Mammary epithelial cell (primary cell): ENCODE measurements at regions not wholly inside any gene's neighbourhood (a gene's known extent, or its start where the extent isn't known, plus 50 kb on each side); places are given as distances from the start of the nearest gene placed in this dataset.

Source experiments
- EZH2 ChIP-seq: IDR thresholded peaks from 2 replicates; pipeline ENCODE4 v1.6.1; 2012; ENCODE audit warnings: low read length, inconsistent platforms, borderline replicate concordance
- TF ChIP-seq, protein P1 (sequence below), 2 donors: IDR thresholded peaks in 1 of 2; conservative IDR thresholded peaks in 1 of 2; 2 replicates each; pipeline ENCODE4 v1.5.1; 2011 to 2012; ENCODE audit warnings: inconsistent platforms in 2 of 2, low read length in 2 of 2, mild to moderate bottlenecking in 2 of 2, control low read depth in 1 of 2, low read depth in 1 of 2; ENCODE audit not compliant: insufficient read depth in 1 of 2; ENCODE audit errors: extremely low read depth in 1 of 2

DNA sequence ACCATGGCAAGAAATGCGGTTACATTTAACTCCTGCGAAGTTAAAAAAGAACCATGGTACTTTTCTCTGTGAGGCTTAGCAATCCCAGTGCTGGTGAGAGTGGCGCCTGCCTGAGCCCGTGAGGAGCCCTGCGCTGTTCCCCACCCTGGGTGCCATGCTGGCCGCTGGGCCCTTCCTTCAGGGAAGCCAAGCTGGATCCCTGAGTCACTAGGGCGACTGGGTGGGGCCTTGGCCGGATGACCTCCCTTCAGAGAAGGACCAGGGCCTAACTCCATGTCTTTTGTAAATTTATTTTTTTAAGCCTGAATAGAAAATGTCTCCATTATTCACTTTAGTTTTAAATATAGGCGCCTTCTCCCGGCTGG, 209.1 kb downstream of the ERMARD start:
- TF ChIP-seq EZH2: no peak
- TF ChIP-seq, protein P1, sequence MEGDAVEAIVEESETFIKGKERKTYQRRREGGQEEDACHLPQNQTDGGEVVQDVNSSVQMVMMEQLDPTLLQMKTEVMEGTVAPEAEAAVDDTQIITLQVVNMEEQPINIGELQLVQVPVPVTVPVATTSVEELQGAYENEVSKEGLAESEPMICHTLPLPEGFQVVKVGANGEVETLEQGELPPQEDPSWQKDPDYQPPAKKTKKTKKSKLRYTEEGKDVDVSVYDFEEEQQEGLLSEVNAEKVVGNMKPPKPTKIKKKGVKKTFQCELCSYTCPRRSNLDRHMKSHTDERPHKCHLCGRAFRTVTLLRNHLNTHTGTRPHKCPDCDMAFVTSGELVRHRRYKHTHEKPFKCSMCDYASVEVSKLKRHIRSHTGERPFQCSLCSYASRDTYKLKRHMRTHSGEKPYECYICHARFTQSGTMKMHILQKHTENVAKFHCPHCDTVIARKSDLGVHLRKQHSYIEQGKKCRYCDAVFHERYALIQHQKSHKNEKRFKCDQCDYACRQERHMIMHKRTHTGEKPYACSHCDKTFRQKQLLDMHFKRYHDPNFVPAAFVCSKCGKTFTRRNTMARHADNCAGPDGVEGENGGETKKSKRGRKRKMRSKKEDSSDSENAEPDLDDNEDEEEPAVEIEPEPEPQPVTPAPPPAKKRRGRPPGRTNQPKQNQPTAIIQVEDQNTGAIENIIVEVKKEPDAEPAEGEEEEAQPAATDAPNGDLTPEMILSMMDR (conservative IDR thresholded peaks at IDR 0.05 in 1 of 2, IDR thresholded peaks at IDR 0.05 in 1 of 2; ENCODE audit: extremely low read depth in 1 of 2, insufficient read depth in 1 of 2, low read depth in 1 of 2, low read length in 2 of 2): no peak
